Neural progenitor cell (in vitro differentiated cells): ENCODE measurements at regions not wholly inside any gene's neighbourhood (a gene's known extent, or its start where the extent isn't known, plus 50 kb on each side); places are given as distances from the start of the nearest gene placed in this dataset.

ENCODE experiments used
- EZH2 ChIP-seq: fragments of 200-600 bp; sonication (generic); IDR thresholded peaks from 2 replicates; pipeline ENCODE4 v1.6.1; 2017; ENCODE audit warnings: antibody characterized with exemption, mild to moderate bottlenecking, moderate library complexity
- EZH2phosphoT487 ChIP-seq: fragments of 200-600 bp; sonication (generic); IDR thresholded peaks from 2 replicates; pipeline ENCODE4 v1.6.1; 2017; ENCODE audit warnings: antibody characterized with exemption
- TF ChIP-seq, protein P1 (sequence below): fragments of 200-600 bp; sonication (generic); IDR thresholded peaks from 2 replicates; pipeline ENCODE4 v1.5.1; 2017; ENCODE audit warnings: antibody characterized with exemption, mild to moderate bottlenecking

DNA sequence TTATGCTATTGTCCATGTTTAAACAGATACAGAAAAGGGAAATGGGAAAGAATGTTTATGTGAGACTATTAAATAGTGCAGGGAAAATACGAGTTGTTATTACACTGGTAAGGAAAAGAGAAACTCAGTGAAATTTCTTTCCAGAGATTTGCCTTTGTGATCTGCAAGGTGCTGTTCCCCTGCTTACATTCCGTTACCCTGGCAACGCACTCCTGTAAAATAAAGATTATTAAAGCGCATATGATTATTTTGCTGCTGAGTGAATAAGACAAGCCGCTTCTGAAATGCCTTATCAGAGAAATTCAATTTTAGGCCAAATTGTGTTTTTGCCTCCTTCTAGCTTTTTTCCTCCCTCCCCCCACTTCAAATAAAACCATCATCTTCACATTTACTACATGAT is 328.6 kb upstream of the PMFBP1 start:
- TF ChIP-seq, protein P1, sequence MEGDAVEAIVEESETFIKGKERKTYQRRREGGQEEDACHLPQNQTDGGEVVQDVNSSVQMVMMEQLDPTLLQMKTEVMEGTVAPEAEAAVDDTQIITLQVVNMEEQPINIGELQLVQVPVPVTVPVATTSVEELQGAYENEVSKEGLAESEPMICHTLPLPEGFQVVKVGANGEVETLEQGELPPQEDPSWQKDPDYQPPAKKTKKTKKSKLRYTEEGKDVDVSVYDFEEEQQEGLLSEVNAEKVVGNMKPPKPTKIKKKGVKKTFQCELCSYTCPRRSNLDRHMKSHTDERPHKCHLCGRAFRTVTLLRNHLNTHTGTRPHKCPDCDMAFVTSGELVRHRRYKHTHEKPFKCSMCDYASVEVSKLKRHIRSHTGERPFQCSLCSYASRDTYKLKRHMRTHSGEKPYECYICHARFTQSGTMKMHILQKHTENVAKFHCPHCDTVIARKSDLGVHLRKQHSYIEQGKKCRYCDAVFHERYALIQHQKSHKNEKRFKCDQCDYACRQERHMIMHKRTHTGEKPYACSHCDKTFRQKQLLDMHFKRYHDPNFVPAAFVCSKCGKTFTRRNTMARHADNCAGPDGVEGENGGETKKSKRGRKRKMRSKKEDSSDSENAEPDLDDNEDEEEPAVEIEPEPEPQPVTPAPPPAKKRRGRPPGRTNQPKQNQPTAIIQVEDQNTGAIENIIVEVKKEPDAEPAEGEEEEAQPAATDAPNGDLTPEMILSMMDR, result no peak
- no peak for TF ChIP-seq EZH2
- no peak for TF ChIP-seq EZH2phosphoT487
